Right atrium auricular region (tissue), 2 donors: ENCODE measurements at regions not wholly inside any gene's neighbourhood (a gene's known extent, or its start where the extent isn't known, plus 50 kb on each side); places are given as distances from the start of the nearest gene placed in this dataset.

ENCODE experiments used
- DNase-seq: peaks from one replicate; pipeline ENCODE4 v3.0.0-alpha.2; 2019; ENCODE audit warnings: low spot score
- H3K27ac ChIP-seq, 2 donors: fragments of 200-600 bp; sonication (generic); 1 replicate in 1 of 2; 2 replicates in 1 of 2; pipeline ENCODE4 v1.5.1; 2016 to 2019
- H3K27me3 ChIP-seq, 2 donors: fragments of 200-600 bp; sonication (generic); one replicate each; pipeline versions ENCODE4 v1.5.1 to v1.6.0; 2017 to 2019
- H3K36me3 ChIP-seq: fragments of 200-600 bp; sonication (generic); one replicate; pipeline ENCODE4 v1.5.1; 2016
- H3K4me1 ChIP-seq, 2 donors: fragments of 200-600 bp; sonication (generic); one replicate each; pipeline versions ENCODE4 v1.5.1 to v1.6.0; 2017 to 2019
- H3K4me3 ChIP-seq, 2 donors: fragments of 200-600 bp; sonication (generic); 1 replicate in 1 of 2; 2 replicates in 1 of 2; pipeline ENCODE4 v1.5.1; 2017 to 2019; ENCODE audit warnings: mild to moderate bottlenecking in 1 of 2, moderate library complexity in 1 of 2
- H3K9me3 ChIP-seq, 2 donors: fragments of 200-600 bp; sonication (generic); one replicate each; pipeline ENCODE4 v1.5.1; 2019
- CTCF ChIP-seq, 2 donors: fragments of 200-600 bp; sonication (generic); IDR thresholded peaks; one replicate each; pipeline ENCODE4 v1.5.1; 2019; ENCODE audit warnings: antibody characterized with exemption in 2 of 2

GRCh38 chrX:30468471-30468870 is 109.1 kb downstream of the TASL start:
- Histone ChIP-seq H3K27me3 (no peaks in the 10 kb centered on the region), H3K27ac (no peak overlapping the region), H3K4me1 (no peaks in the 10 kb centered on the region), H3K9me3 (no peaks in the 10 kb centered on the region), H3K36me3 (no peaks in the 10 kb centered on the region), H3K4me3 (no peak overlapping the region)
- no peak for DNase-seq
- TF ChIP-seq CTCF (IDR thresholded peaks at IDR 0.05) = no peak
